HepG2 (cell line): ENCODE measurements at regions not wholly inside any gene's neighbourhood (a gene's known extent, or its start where the extent isn't known, plus 50 kb on each side); places are given as distances from the start of the nearest gene placed in this dataset.

Source experiments
- ATAC-seq: fragments of 200-7000 bp; cut with Tn5 transposase; 3 replicates; pipeline ENCODE4 v1.9.1; 2020; ENCODE audit warnings: mild to moderate bottlenecking, moderate library complexity
- BruUV-seq: library from RNA; stranded (reverse); fragments of 400-500 nt; replicated peaks from 2 replicates; lab custom pipeline; 2021; lab: Mats Ljungman, UMichigan
- CTCF ChIA-PET: fragments of 300-600 bp; formaldehyde crosslinking; extraction: SDS; loops from one replicate; lab custom pipeline; 2021; ENCODE audit warnings: low total read pairs, inconsistent platforms, low intra/inter-chr PET ratio; lab: Yijun Ruan, JAX
- POLR2A ChIA-PET: fragments of 350-600 bp; sonication (Branson Sonifier 250); formaldehyde crosslinking; loops from one replicate; lab custom pipeline; 2020; ENCODE audit warnings: antibody characterized with exemption, inconsistent platforms; lab: Yijun Ruan, JAX
- DNase-seq: peaks from one replicate; pipeline ENCODE4 v3.0.0-alpha.2; 2015; ENCODE audit warnings: low spot score
- FAIRE-seq: peaks from 3 replicates; lab custom pipeline; 2011; peaks lifted over from hg19 to GRCh38; lab: Jason Lieb, UNC
- H2AFZ ChIP-seq: one replicate; pipeline ENCODE4 v1.6.1; 2011; ENCODE audit warnings: low read length, inconsistent platforms
- H3K27ac ChIP-seq: fragments of 300-600 bp; 3 replicates; pipeline ENCODE4 v1.8.0; 2011; ENCODE audit warnings: mixed run types, mild to moderate bottlenecking, mixed read lengths, low read length, inconsistent platforms; ENCODE audit not compliant: insufficient read depth; ENCODE audit errors: extremely low read length
- H3K27me3 ChIP-seq, 2 experiments: fragments of 200-600 bp in 1 of 2; 2 replicates in 1 of 2; 3 replicates in 1 of 2; pipeline versions ENCODE4 v1.6.0 to v1.8.0; 2011; ENCODE audit warnings: low read length in 2 of 2, mild to moderate bottlenecking in 2 of 2, moderate library complexity in 2 of 2, inconsistent platforms in 1 of 2; ENCODE audit not compliant: insufficient read depth in 2 of 2, control insufficient read depth in 1 of 2
- H3K36me3 ChIP-seq, 2 experiments: fragments of 200-600 bp in 1 of 2; replicated peaks in 1 of 2; 2 replicates in 1 of 2; 3 replicates in 1 of 2; pipeline versions ENCODE4 v1.5.1 to v1.8.0; 2011; ENCODE audit warnings: low read length in 2 of 2, inconsistent platforms in 1 of 2; ENCODE audit not compliant: insufficient read depth in 2 of 2, control insufficient read depth in 1 of 2
- H3K4me1 ChIP-seq: 2 replicates; pipeline ENCODE4 v1.5.1; 2012; ENCODE audit warnings: low read length, inconsistent platforms; ENCODE audit not compliant: insufficient read depth
- H3K4me2 ChIP-seq: 2 replicates; pipeline ENCODE4 v1.6.0; 2011; ENCODE audit warnings: low read depth, low read length, inconsistent platforms
- H3K4me3 ChIP-seq, 3 experiments: fragments of 200-600 bp in 1 of 3; sonication (generic), shearing (Covaris generic) in 1 of 3; replicated peaks in 1 of 3; 2 replicates each; pipeline ENCODE4 v1.5.1; 2011 to 2016; ENCODE audit warnings: low read length in 3 of 3, inconsistent platforms in 2 of 3, low read depth in 2 of 3, mild to moderate bottlenecking in 2 of 3, control low read depth in 1 of 3, mixed read lengths in 1 of 3; ENCODE audit not compliant: insufficient read depth in 1 of 3
- H3K79me2 ChIP-seq: one replicate; pipeline ENCODE4 v1.6.1; 2011; ENCODE audit warnings: low read length, inconsistent platforms; ENCODE audit not compliant: insufficient read depth
- H3K9ac ChIP-seq: 2 replicates; pipeline ENCODE4 v1.6.0; 2011; ENCODE audit warnings: mild to moderate bottlenecking, low read depth, low read length, inconsistent platforms; ENCODE audit not compliant: insufficient read depth
- H3K9me3 ChIP-seq: 2 replicates; pipeline ENCODE4 v1.5.1; 2012; ENCODE audit warnings: mild to moderate bottlenecking, low read length
- H4K20me1 ChIP-seq: 2 replicates; pipeline ENCODE4 v1.6.0; 2011; ENCODE audit warnings: inconsistent platforms, mild to moderate bottlenecking, low read length, moderate library complexity; ENCODE audit not compliant: insufficient read depth
- MBNL3 ChIP-seq: fragments of 250-450 bp; sonication (Bioruptor Pico); conservative IDR thresholded peaks from 2 replicates; pipeline ENCODE4 v1.8.0; 2022; ENCODE audit warnings: mild to moderate bottlenecking, inconsistent platforms
- RAD51 ChIP-seq: fragments of 450-650 bp; IDR thresholded peaks from 2 replicates; pipeline ENCODE4 v1.6.1; 2016; ENCODE audit warnings: borderline replicate concordance
- RFXAP ChIP-seq: sonication (generic); formaldehyde crosslinking; IDR thresholded peaks from 2 replicates; pipeline ENCODE4 v1.4.0; 2020; ENCODE audit warnings: missing genetic modification reagents, borderline replicate concordance
- SETDB1 ChIP-seq: sonication (generic); formaldehyde crosslinking; IDR thresholded peaks from 2 replicates; pipeline ENCODE4 v1.5.1; 2020; ENCODE audit warnings: missing genetic modification reagents, mild to moderate bottlenecking, borderline replicate concordance
- TEAD2 ChIP-seq: sonication (generic); formaldehyde crosslinking; IDR thresholded peaks from 2 replicates; pipeline ENCODE4 v1.9.0; 2021; ENCODE audit warnings: missing genetic modification reagents
- USF2 ChIP-seq, 2 experiments: sonication (generic) in 1 of 2; formaldehyde crosslinking in 1 of 2; IDR thresholded peaks; 2 replicates each; pipeline versions ENCODE4 v1.5.1 to v1.6.1; 2011 to 2020; ENCODE audit warnings: borderline replicate concordance in 1 of 2, low read depth in 1 of 2, low read length in 1 of 2, mild to moderate bottlenecking in 1 of 2, missing genetic modification reagents in 1 of 2, moderate library complexity in 1 of 2
- ZBTB34 ChIP-seq: sonication (generic); formaldehyde crosslinking; IDR thresholded peaks from 2 replicates; pipeline ENCODE4 v1.8.0; 2022; ENCODE audit warnings: mild to moderate bottlenecking, missing genetic modification reagents
- ZNF362 ChIP-seq: sonication (generic); formaldehyde crosslinking; IDR thresholded peaks from 2 replicates; pipeline ENCODE4 v1.4.0; 2020; ENCODE audit warnings: missing genetic modification reagents, mild to moderate bottlenecking, borderline replicate concordance
- ZNF569 ChIP-seq: sonication (generic); formaldehyde crosslinking; IDR thresholded peaks from 2 replicates; pipeline ENCODE4 v1.5.0; 2020; ENCODE audit warnings: mild to moderate bottlenecking, missing genetic modification reagents, moderate library complexity, borderline replicate concordance
- ZNF747 ChIP-seq: sonication (generic); formaldehyde crosslinking; IDR thresholded peaks from 2 replicates; pipeline ENCODE4 v1.8.1; 2023; ENCODE audit warnings: missing genetic modification reagents, mild to moderate bottlenecking, borderline replicate concordance
- ZXDC ChIP-seq: sonication (generic); formaldehyde crosslinking; IDR thresholded peaks from 2 replicates; pipeline ENCODE4 v1.5.0; 2020; ENCODE audit warnings: mild to moderate bottlenecking, missing genetic modification reagents
- WGBS: methylation state at CpG from one replicate; pipeline ENCODE4 v1.1.6; 2017; ENCODE audit warnings: low lambda C conversion rate; 5-methylcytosine and 5-hydroxymethylcytosine counted together
- in situ Hi-C: cut with HindIII; loops from 2 replicates; pipeline ENCODE4 v1.10.0; 2017; ENCODE audit warnings: low pct_unique_long_range_greater_than_20kb; ENCODE audit not compliant: extremely low pct_ligation_motif_present
- intact Hi-C: fragments of 100-400 bp; cut with micrococcal nuclease; formaldehyde crosslinking; loops from one replicate; pipeline ENCODE4 v1.10.0; 2022; ENCODE audit not compliant: unreplicated experiment

- in situ Hi-C loops (no loop called here), intact Hi-C loops (no loop called here)
- Histone ChIP-seq H3K4me2 (no peak overlapping the region), H4K20me1 (no peaks in the 10 kb centered on the region), H3K79me2 (no peaks in the 10 kb centered on the region), H3K4me3 (no peak overlapping the region), H3K9ac (no peak overlapping the region), H3K36me3 (no peaks in the 10 kb centered on the region), H3K27me3 (no peaks in the 10 kb centered on the region), H3K9me3 (no peaks in the 10 kb centered on the region), H3K4me1 (no peaks in the 10 kb centered on the region), H3K27ac (no peak overlapping the region), H2AFZ (no peak overlapping the region)
- 28% methylated on average over 2 of the region's 2 CpGs for WGBS
- POLR2A ChIA-PET = no interaction called here
- ATAC-seq (no peak), FAIRE-seq (no peak), DNase-seq (no peak)
- TF ChIP-seq RAD51 (peak; percentile 76; the same call in 1 of the 2 replicates), USF2 (IDR thresholded peaks at IDR 0.05; ENCODE audit: low read depth, low read length) (peak; percentile 42; the same call in 1 of the 2 replicates), USF2 (CRISPR knock-in tag; IDR thresholded peaks at IDR 0.05; ENCODE audit: borderline replicate concordance) (no peak), ZNF362 (CRISPR knock-in tag) (no peak), MBNL3 (CRISPR knock-in tag) (no peak)
- BruUV-seq = no TSS peak
- CTCF ChIA-PET = no interaction called here
Measured at GRCh38 chr2:117693651-117694050, 120.8 kb upstream of the DDX18 start.

- CTCF ChIA-PET = no interaction called here
- H3K9ac ChIP-seq = no peak overlapping the region
- WGBS = 16% methylated on average over 4 of the region's 4 CpGs
- no peaks in the 10 kb centered on the region for H3K4me1 ChIP-seq
- intact Hi-C loops = no loop called here
- no peak overlapping the region for H3K4me2 ChIP-seq
- no peak overlapping the region for H3K27ac ChIP-seq
- H3K9me3 ChIP-seq = no peaks in the 10 kb centered on the region
- ATAC-seq (no peak), DNase-seq (no peak), FAIRE-seq (no peak)
- H4K20me1 ChIP-seq = no peaks in the 10 kb centered on the region
- H3K4me3 ChIP-seq = no peak overlapping the region
- POLR2A ChIA-PET = no interaction called here
- no peaks in the 10 kb centered on the region for H3K27me3 ChIP-seq
- no peak overlapping the region for H2AFZ ChIP-seq
- no TSS peak for BruUV-seq
- in situ Hi-C loops = no loop called here
- no peaks in the 10 kb centered on the region for H3K36me3 ChIP-seq
- H3K79me2 ChIP-seq = no peaks in the 10 kb centered on the region
- TF ChIP-seq ZXDC (CRISPR knock-in tag) (no peak), TEAD2 (CRISPR knock-in tag) (no peak), ZNF747 (CRISPR knock-in tag) (no peak), ZNF569 (CRISPR knock-in tag) (no peak), SETDB1 (no peak), ZBTB34 (CRISPR knock-in tag) (no peak), RFXAP (no peak)
Measured at GRCh38 chr2:117698287-117698686, 116.2 kb upstream of the DDX18 start.
